MCF 10A (cell line): ENCODE measurements at regions not wholly inside any gene's neighbourhood (a gene's known extent, or its start where the extent isn't known, plus 50 kb on each side); places are given as distances from the start of the nearest gene placed in this dataset.
A peak's percentile ranks its signal among the peaks of the same experiment; 100 is the strongest.

ENCODE experiments used
- BruUV-seq: library from RNA; stranded (reverse); fragments of 400-500 nt; replicated peaks from 2 replicates; lab custom pipeline; 2021; lab: Mats Ljungman, UMichigan
- CTCF ChIA-PET: fragments of 300-600 bp; sonication (Branson Sonifier 250); formaldehyde crosslinking; extraction: SDS; loops from one replicate; lab custom pipeline; 2021; ENCODE audit warnings: antibody characterized with exemption, inconsistent platforms; lab: Yijun Ruan, JAX
- POLR2A ChIA-PET: fragments of 300-600, 350-650 bp; sonication (Branson Sonifier 250); formaldehyde crosslinking; extraction: SDS; loops from one replicate; lab custom pipeline; 2020; ENCODE audit warnings: antibody characterized with exemption, inconsistent platforms; lab: Yijun Ruan, JAX
- DNase-seq: peaks from one replicate; pipeline ENCODE4 v3.0.0-alpha.2; 2018; ENCODE audit not compliant: unreplicated experiment
- H3K27ac Mint-ChIP-seq: one replicate; pipeline ENCODE4 v1.8.0; 2022; ENCODE audit warnings: mild to moderate bottlenecking, low read depth, mixed read lengths; ENCODE audit not compliant: unreplicated experiment
- H3K27me3 Mint-ChIP-seq: one replicate; pipeline ENCODE4 v1.8.0; 2022; ENCODE audit warnings: mixed read lengths; ENCODE audit not compliant: insufficient read depth, unreplicated experiment
- H3K36me3 Mint-ChIP-seq: one replicate; pipeline ENCODE4 v1.8.0; 2022; ENCODE audit warnings: mild to moderate bottlenecking, moderate library complexity, mixed read lengths; ENCODE audit not compliant: insufficient read depth, unreplicated experiment
- H3K4me1 Mint-ChIP-seq: one replicate; pipeline ENCODE4 v1.8.0; 2022; ENCODE audit warnings: mixed read lengths; ENCODE audit not compliant: insufficient read depth, unreplicated experiment
- H3K4me3 Mint-ChIP-seq: one replicate; pipeline ENCODE4 v1.8.0; 2022; ENCODE audit warnings: mild to moderate bottlenecking, moderate library complexity, mixed read lengths; ENCODE audit not compliant: unreplicated experiment
- H3K9me3 Mint-ChIP-seq: one replicate; pipeline ENCODE4 v1.8.0; 2022; ENCODE audit warnings: mixed read lengths; ENCODE audit not compliant: unreplicated experiment
- intact Hi-C: fragments of 100-400 bp; cut with micrococcal nuclease; formaldehyde crosslinking; loops from 2 replicates; pipeline ENCODE4 v1.14.1; 2022
- TF ChIP-seq, protein P1 (sequence below): fragments of 200-600 bp; IDR thresholded peaks from one replicate; pipeline ENCODE4 v1.8.0; 2022; ENCODE audit warnings: antibody characterized with exemption, mild to moderate bottlenecking; ENCODE audit not compliant: unreplicated experiment

DNA sequence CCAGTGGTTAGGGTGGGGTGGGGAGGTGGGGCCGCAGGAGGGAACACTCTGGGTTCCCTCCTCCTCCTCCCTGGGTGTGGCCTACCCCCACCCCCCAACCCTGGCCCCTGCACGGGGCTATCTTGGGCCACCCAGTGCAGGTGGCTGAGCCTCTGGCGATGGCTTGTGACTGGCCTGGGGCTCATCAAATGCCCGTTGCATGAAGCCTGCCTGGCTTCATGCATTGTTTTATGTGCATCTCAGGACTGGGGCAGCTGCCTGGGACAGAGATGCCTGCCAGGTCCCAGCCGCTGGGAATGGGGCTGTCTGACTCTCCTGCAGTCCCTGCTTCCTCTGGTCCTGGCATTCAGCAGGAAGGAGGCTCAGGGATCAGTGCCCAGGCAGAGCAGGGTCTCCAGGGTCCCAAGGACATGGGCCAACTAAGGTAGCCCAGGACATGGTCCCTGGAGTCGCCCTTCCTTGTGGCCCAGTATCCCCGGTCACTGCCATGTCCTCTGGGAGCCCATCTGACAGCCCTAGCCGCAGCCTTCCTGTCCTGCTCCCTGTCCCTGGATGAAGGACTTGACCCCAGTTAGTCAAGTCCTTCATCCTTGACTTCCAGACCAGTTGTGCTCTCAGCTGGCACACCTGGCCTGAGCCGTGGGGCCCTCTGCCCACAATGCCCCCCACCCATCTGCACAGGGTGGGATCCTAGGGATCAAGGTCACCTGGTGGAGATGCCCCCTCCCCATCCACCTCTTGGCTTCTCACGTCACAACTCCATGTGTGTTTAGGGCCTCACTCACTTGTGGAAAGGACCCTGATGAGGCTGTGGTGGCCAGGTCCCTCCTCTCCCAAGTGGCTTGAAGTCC is 112.1 kb upstream of the FGF3 start:
- POLR2A ChIA-PET, result no interaction called here
- intact Hi-C loops, result no loop called here
- Mint-ChIP-seq H3K9me3 (no peaks in the 10 kb centered on the region), H3K27ac (no peak overlapping the region), H3K4me3 (no peak overlapping the region), H3K27me3 (peaks cover 24% of the 10 kb centered on the region), H3K36me3 (no peaks in the 10 kb centered on the region), H3K4me1 (no peaks in the 10 kb centered on the region)
- TF ChIP-seq, protein P1, sequence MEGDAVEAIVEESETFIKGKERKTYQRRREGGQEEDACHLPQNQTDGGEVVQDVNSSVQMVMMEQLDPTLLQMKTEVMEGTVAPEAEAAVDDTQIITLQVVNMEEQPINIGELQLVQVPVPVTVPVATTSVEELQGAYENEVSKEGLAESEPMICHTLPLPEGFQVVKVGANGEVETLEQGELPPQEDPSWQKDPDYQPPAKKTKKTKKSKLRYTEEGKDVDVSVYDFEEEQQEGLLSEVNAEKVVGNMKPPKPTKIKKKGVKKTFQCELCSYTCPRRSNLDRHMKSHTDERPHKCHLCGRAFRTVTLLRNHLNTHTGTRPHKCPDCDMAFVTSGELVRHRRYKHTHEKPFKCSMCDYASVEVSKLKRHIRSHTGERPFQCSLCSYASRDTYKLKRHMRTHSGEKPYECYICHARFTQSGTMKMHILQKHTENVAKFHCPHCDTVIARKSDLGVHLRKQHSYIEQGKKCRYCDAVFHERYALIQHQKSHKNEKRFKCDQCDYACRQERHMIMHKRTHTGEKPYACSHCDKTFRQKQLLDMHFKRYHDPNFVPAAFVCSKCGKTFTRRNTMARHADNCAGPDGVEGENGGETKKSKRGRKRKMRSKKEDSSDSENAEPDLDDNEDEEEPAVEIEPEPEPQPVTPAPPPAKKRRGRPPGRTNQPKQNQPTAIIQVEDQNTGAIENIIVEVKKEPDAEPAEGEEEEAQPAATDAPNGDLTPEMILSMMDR, result no peak
- no peak for DNase-seq
- CTCF ChIA-PET, result no interaction called here
- BruUV-seq, result no TSS peak

DNA sequence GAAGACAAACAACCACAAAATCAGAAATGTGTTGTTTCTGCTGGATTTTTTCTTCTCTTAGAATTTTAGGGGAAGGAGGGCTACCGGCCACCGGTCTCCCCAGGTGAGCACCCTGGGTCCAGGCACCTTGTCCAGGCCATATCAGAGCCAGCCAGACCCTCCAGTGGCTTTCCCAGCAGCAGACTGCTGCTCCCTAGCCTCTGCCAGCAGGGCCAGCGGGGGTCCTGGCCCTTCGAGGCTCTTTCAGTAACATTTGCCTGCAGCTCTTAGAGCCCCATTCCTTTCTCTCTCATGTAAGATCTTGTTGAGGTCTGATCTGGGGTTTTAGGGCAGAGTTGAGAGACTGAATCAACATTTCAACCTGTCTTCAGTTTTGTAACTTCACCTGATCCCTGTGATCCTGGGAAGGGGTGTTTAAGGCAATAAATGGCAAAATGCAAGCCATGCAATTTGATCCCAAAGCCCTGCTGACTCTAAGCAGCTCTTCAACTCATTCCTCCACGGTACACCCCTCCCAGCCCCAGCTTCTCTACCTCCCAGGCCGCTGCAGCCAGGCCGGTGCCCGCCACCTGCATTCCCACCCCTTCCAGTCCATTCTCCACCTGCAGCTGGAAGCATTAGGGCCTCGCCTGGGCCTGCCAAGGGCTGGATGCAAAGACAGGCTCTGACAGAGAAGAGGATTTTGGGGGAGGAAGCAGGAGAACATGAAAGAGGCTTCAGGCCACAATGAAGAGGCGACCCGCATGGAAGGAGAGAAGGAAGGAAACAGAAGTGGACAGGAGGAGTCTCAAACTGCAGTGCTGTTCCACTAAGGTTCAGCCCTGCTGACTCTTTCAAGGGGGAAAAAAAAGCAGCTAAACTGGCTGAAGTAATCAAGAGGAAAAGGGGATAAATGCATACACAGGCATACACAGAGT is 113.0 kb upstream of the FGF3 start:
- H3K36me3 Mint-ChIP-seq, result no peaks in the 10 kb centered on the region
- H3K4me1 Mint-ChIP-seq, result no peaks in the 10 kb centered on the region
- intact Hi-C loops, result no loop called here
- no peak overlapping the region for H3K4me3 Mint-ChIP-seq
- H3K27me3 Mint-ChIP-seq, result peaks cover 34% of the 10 kb centered on the region
- no peaks in the 10 kb centered on the region for H3K9me3 Mint-ChIP-seq
- H3K27ac Mint-ChIP-seq, result no peak overlapping the region
- DNase-seq, result no peak
- CTCF ChIA-PET, result no interaction called here
- POLR2A ChIA-PET, result no interaction called here
- no TSS peak for BruUV-seq
- TF ChIP-seq, protein P1, result no peak

DNA sequence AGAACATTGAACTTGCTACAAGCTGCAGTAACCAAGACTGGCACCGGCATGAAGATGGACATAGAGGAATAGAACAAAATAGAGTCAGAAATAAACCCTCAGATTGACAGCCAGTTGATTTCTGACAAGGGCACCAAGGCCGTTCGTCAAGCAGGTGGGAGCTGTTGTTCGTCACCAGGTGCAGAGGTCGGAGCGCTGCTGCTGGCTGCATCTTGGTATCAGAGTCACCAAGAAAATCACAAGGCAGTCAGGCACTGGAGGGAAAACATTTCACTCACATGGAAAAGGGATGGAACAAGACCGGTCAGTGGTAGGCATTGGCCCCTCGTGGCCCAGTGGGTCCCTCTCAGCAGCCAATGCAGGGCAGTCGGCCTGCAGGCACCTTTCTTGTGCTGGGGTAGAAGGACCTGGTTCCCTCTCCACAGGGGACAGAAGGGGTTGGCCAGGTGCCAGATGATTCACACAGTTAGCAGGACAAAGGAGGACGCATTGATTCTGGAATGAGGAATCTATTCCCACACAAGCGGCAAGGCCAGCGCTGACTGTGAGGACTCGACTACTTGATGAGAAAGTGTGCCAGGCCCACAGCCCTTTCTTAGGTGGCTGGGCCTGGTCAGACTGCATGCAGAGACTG is 115.8 kb upstream of the FGF3 start:
- TF ChIP-seq, protein P1, result no peak
- ChIA-PET CTCF (no interaction called here), POLR2A (interaction anchor here (0.7 kb wide), 1 partner anchor 33 kb away, joined by 4 read pairs; no protein-coding TSS in a partner anchor)
- Mint-ChIP-seq H3K9me3 (no peaks in the 10 kb centered on the region), H3K36me3 (no peaks in the 10 kb centered on the region), H3K27me3 (peaks cover 34% of the 10 kb centered on the region), H3K4me3 (no peak overlapping the region), H3K4me1 (no peaks in the 10 kb centered on the region), H3K27ac (no peak overlapping the region)
- DNase-seq, result peak; percentile 57
- intact Hi-C loops, result no loop called here
- BruUV-seq, result no TSS peak
